Neuronal stem cell (in vitro differentiated cells): ENCODE measurements at regions not wholly inside any gene's neighbourhood (a gene's known extent, or its start where the extent isn't known, plus 50 kb on each side); places are given as distances from the start of the nearest gene placed in this dataset.

Source experiments
- DNase-seq: peaks from one replicate; pipeline ENCODE4 v3.0.0-alpha.2; 2013; ENCODE audit warnings: low spot score
- H2AFZ ChIP-seq: one replicate; pipeline ENCODE4 v1.6.1; 2013; ENCODE audit warnings: mild to moderate bottlenecking, low read length, inconsistent platforms
- H2AK5ac ChIP-seq: 2 replicates; pipeline ENCODE4 v1.6.1; 2013; ENCODE audit warnings: low read depth, mild to moderate bottlenecking, inconsistent platforms, low read length, moderate library complexity, mixed read lengths
- H2BK120ac ChIP-seq: 2 replicates; pipeline ENCODE4 v1.6.1; 2013; ENCODE audit warnings: low read depth, mild to moderate bottlenecking, inconsistent platforms, low read length, moderate library complexity, mixed read lengths
- H2BK12ac ChIP-seq: one replicate; pipeline ENCODE4 v1.6.1; 2013; ENCODE audit warnings: low read length, inconsistent platforms
- H2BK15ac ChIP-seq: 2 replicates; pipeline ENCODE4 v1.6.1; 2013; ENCODE audit warnings: mild to moderate bottlenecking, low read length, inconsistent platforms, mixed read lengths
- H2BK5ac ChIP-seq: one replicate; pipeline ENCODE4 v1.6.1; 2013; ENCODE audit warnings: inconsistent platforms, mild to moderate bottlenecking, low read length, moderate library complexity
- H3K14ac ChIP-seq: one replicate; pipeline ENCODE4 v1.6.1; 2013; ENCODE audit warnings: low read length, inconsistent platforms
- H3K18ac ChIP-seq: 2 replicates; pipeline ENCODE4 v1.6.1; 2013; ENCODE audit warnings: low read length, inconsistent platforms
- H3K23ac ChIP-seq: 2 replicates; pipeline ENCODE4 v1.6.1; 2013; ENCODE audit warnings: low read depth, mild to moderate bottlenecking, mixed read lengths, low read length, inconsistent platforms; ENCODE audit not compliant: poor library complexity
- H3K27ac ChIP-seq: replicated peaks from 3 replicates; pipeline ENCODE4 v1.5.1; 2013; ENCODE audit warnings: low read length, inconsistent platforms
- H3K27me3 ChIP-seq, 3 experiments: 2 replicates each; pipeline ENCODE4 v1.6.1; 2013; ENCODE audit warnings: low read length in 3 of 3, mild to moderate bottlenecking in 2 of 3, inconsistent platforms in 1 of 3, low read depth in 1 of 3, mixed read lengths in 1 of 3, moderate library complexity in 1 of 3; ENCODE audit not compliant: control insufficient read depth in 3 of 3, insufficient read depth in 3 of 3
- H3K36me3 ChIP-seq, 2 donors: replicated peaks in 1 of 2; 2 replicates each; pipeline ENCODE4 v1.6.1; 2013; ENCODE audit warnings: low read length in 2 of 2; ENCODE audit not compliant: control insufficient read depth in 2 of 2, insufficient read depth in 2 of 2
- H3K4ac ChIP-seq: 2 replicates; pipeline ENCODE4 v1.6.1; 2013; ENCODE audit warnings: inconsistent platforms, mild to moderate bottlenecking, low read length, moderate library complexity
- H3K4me1 ChIP-seq, 2 donors: 1 replicate in 1 of 2; 2 replicates in 1 of 2; pipeline ENCODE4 v1.6.1; 2013; ENCODE audit warnings: low read length in 2 of 2, low read depth in 1 of 2; ENCODE audit not compliant: control insufficient read depth in 2 of 2, insufficient read depth in 1 of 2
- H3K4me2 ChIP-seq: one replicate; pipeline ENCODE4 v1.6.1; 2013; ENCODE audit warnings: mild to moderate bottlenecking, low read length, inconsistent platforms; ENCODE audit not compliant: insufficient read depth, poor library complexity, severe bottlenecking
- H3K4me3 ChIP-seq, 2 donors: 2 replicates each; pipeline ENCODE4 v1.5.1; 2013; ENCODE audit warnings: low read length in 2 of 2, mild to moderate bottlenecking in 2 of 2, inconsistent platforms in 1 of 2, moderate library complexity in 1 of 2
- H3K79me1 ChIP-seq: one replicate; pipeline ENCODE4 v1.6.1; 2013; ENCODE audit warnings: low read depth, mild to moderate bottlenecking, inconsistent platforms, low read length, moderate library complexity
- H3K9ac ChIP-seq: one replicate; pipeline ENCODE4 v1.6.1; 2013; ENCODE audit warnings: mild to moderate bottlenecking, low read depth, low read length, inconsistent platforms; ENCODE audit not compliant: poor library complexity
- H3K9me3 ChIP-seq, 2 donors: replicated peaks in 1 of 2; 2 replicates each; pipeline versions ENCODE3 to v1.6.1; 2013; ENCODE audit warnings: low read length in 2 of 2, mild to moderate bottlenecking in 2 of 2, inconsistent platforms in 1 of 2, low read depth in 1 of 2, mixed read lengths in 1 of 2, moderate library complexity in 1 of 2; ENCODE audit not compliant: control insufficient read depth in 2 of 2, insufficient read depth in 1 of 2
- H4K8ac ChIP-seq: one replicate; pipeline ENCODE4 v1.6.1; 2013; ENCODE audit warnings: low read depth, mild to moderate bottlenecking, inconsistent platforms, low read length, moderate library complexity
- H4K91ac ChIP-seq: one replicate; pipeline ENCODE4 v1.6.1; 2013; ENCODE audit warnings: low read length, low read depth, mild to moderate bottlenecking, inconsistent platforms; ENCODE audit not compliant: poor library complexity
- WGBS, 2 donors: extraction: QIAGEN DNeasy Blood & Tissue Kit; methylation state at CpG; one replicate each; pipeline ENCODE4 v1.1.7; 2013; ENCODE audit warnings: missing lambda C conversion rate in 2 of 2, mixed read lengths in 1 of 2; ENCODE audit not compliant: insufficient read length in 2 of 2, insufficient replicate concordance in 1 of 2; ENCODE audit errors: extremely low coverage in 2 of 2; 5-methylcytosine and 5-hydroxymethylcytosine counted together

GRCh38 chr14:53354336-53354735 is 201.2 kb upstream of the DDHD1 start:
- no peak overlapping the region for H3K14ac ChIP-seq
- H3K4me3 ChIP-seq: no peak overlapping the region
- peaks cover 14% of the 10 kb centered on the region in 2 donors for H3K4me1 ChIP-seq
- no peaks in the 10 kb centered on the region for H3K9me3 ChIP-seq
- H2BK120ac ChIP-seq: no peak overlapping the region
- H2BK12ac ChIP-seq: no peak overlapping the region
- H4K91ac ChIP-seq: no peak overlapping the region
- H3K27ac ChIP-seq: no peak overlapping the region
- no peaks in the 10 kb centered on the region for H3K36me3 ChIP-seq
- no peaks in the 10 kb centered on the region for H3K27me3 ChIP-seq
- H3K9ac ChIP-seq: no peak overlapping the region
- no peak overlapping the region for H4K8ac ChIP-seq
- no peak overlapping the region for H3K4me2 ChIP-seq
- no peak overlapping the region for H3K18ac ChIP-seq
- no peak overlapping the region for H2AK5ac ChIP-seq
- no peak for DNase-seq
- H2BK5ac ChIP-seq: no peak overlapping the region
- H2AFZ ChIP-seq: no peak overlapping the region
- no peak overlapping the region for H2BK15ac ChIP-seq
- H3K4ac ChIP-seq: no peak overlapping the region
- H3K23ac ChIP-seq: no peak overlapping the region
- no peaks in the 10 kb centered on the region for H3K79me1 ChIP-seq

GRCh38 chr14:53350866-53351265 is 197.7 kb upstream of the DDHD1 start:
- Histone ChIP-seq H3K27me3 (no peaks in the 10 kb centered on the region), H3K4me2 (no peak overlapping the region), H3K27ac (no peak overlapping the region), H2BK15ac (no peak overlapping the region), H3K18ac (no peak overlapping the region), H2BK120ac (no peak overlapping the region), H2BK12ac (no peak overlapping the region), H3K4me3 (no peak overlapping the region), H3K36me3 (no peaks in the 10 kb centered on the region), H2AFZ (no peak overlapping the region), H4K8ac (no peak overlapping the region), H2BK5ac (no peak overlapping the region), H3K14ac (no peak overlapping the region), H3K79me1 (no peaks in the 10 kb centered on the region), H3K4me1 (peaks cover 7 to 11% of the 10 kb centered on the region in 2 donors), H3K9me3 (no peaks in the 10 kb centered on the region), H4K91ac (no peak overlapping the region), H3K23ac (no peak overlapping the region), H3K4ac (no peak overlapping the region), H2AK5ac (no peak overlapping the region), H3K9ac (no peak overlapping the region)
- no peak for DNase-seq

GRCh38 chr14:53350429-53350828 is 197.3 kb upstream of the DDHD1 start:
- Histone ChIP-seq H3K27me3 (no peaks in the 10 kb centered on the region), H3K18ac (no peak overlapping the region), H3K79me1 (no peaks in the 10 kb centered on the region), H3K9me3 (no peaks in the 10 kb centered on the region), H2BK12ac (no peak overlapping the region), H3K14ac (no peak overlapping the region), H3K4me2 (no peak overlapping the region), H3K27ac (no peak overlapping the region), H3K36me3 (no peaks in the 10 kb centered on the region), H2BK5ac (no peak overlapping the region), H3K4ac (no peak overlapping the region), H2BK15ac (no peak overlapping the region), H3K4me3 (no peak overlapping the region), H2AK5ac (no peak overlapping the region), H4K8ac (no peak overlapping the region), H3K23ac (no peak overlapping the region), H3K4me1 (peaks cover 3 to 7% of the 10 kb centered on the region in 2 donors), H3K9ac (no peak overlapping the region), H4K91ac (no peak overlapping the region), H2AFZ (no peak overlapping the region), H2BK120ac (no peak overlapping the region)
- DNase-seq: no peak
- WGBS, 2 donors: no CpG with 5 or more reads among the region's 2 CpGs

- H3K18ac ChIP-seq: no peak overlapping the region
- H2BK120ac ChIP-seq: no peak overlapping the region
- no peak overlapping the region for H2BK5ac ChIP-seq
- H3K4ac ChIP-seq: no peak overlapping the region
- DNase-seq: no peak
- H3K79me1 ChIP-seq: no peaks in the 10 kb centered on the region
- H3K36me3 ChIP-seq: no peaks in the 10 kb centered on the region
- H3K4me2 ChIP-seq: no peak overlapping the region
- H2AFZ ChIP-seq: no peak overlapping the region
- no peaks in the 10 kb centered on the region for H3K27me3 ChIP-seq
- no peak overlapping the region for H4K8ac ChIP-seq
- no peak overlapping the region for H3K9ac ChIP-seq
- H3K14ac ChIP-seq: no peak overlapping the region
- H3K4me3 ChIP-seq: no peak overlapping the region
- no peaks in the 10 kb centered on the region for H3K9me3 ChIP-seq
- no peak overlapping the region for H2BK12ac ChIP-seq
- peaks cover 0 to 3% of the 10 kb centered on the region in 2 donors for H3K4me1 ChIP-seq
- WGBS, 2 donors: no CpG with 5 or more reads among the region's 3 CpGs
- no peak overlapping the region for H3K23ac ChIP-seq
- no peak overlapping the region for H4K91ac ChIP-seq
- no peak overlapping the region for H2BK15ac ChIP-seq
- no peak overlapping the region for H3K27ac ChIP-seq
- no peak overlapping the region for H2AK5ac ChIP-seq
Measured at GRCh38 chr14:53346988-53347387, 193.9 kb upstream of the DDHD1 start.
